ENCODE measurements at regions not wholly inside any gene's neighbourhood (a gene's known extent, or its start where the extent isn't known, plus 50 kb on each side); places are given as distances from the start of the nearest gene placed in this dataset.
A peak's percentile ranks its signal among the peaks of the same experiment; 100 is the strongest.

DNA sequence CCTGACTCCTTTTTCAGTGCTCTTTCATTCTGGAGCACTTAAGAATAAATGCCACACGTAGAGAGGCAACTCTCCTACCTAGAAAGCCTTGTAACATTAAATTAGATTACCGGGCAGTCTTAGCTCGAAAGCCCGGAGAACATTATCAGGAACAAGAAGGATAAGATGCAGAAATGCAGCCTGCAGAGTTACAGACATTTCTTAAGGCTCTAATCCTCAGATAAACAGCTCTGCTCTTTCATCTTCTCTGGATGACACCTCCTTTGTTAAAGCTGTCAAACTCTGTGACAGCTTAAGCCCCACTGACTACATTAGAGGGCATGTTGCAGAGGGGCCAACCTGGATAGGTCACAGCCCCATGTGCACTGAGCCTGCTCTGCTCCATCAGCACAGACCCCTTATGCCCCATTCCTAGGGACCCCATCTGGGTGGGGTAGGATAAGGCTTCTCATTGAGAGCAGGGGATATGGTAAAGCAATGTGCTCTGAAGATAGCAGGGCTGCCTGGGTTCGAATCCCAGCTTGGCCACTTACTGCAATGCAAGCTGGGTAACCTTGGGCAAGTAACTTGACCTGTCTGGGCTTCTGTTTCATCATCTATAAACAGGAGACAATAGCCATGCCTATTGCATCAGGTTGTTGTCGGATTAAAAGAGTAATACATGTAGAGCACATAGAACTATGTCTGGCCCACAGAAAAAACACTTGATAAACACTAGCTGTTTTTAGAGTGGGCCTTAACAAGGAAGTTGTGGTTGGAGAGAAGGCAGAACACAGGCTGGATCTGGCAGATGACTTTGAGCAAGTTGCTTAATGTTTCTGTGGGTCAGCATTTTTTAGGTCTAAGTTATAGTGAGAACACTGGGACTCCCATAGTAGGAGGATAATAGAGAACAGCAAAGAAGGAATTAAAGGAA is 111.4 kb downstream of the THNSL2 start:
- TF ChIP-seq, protein P1, sequence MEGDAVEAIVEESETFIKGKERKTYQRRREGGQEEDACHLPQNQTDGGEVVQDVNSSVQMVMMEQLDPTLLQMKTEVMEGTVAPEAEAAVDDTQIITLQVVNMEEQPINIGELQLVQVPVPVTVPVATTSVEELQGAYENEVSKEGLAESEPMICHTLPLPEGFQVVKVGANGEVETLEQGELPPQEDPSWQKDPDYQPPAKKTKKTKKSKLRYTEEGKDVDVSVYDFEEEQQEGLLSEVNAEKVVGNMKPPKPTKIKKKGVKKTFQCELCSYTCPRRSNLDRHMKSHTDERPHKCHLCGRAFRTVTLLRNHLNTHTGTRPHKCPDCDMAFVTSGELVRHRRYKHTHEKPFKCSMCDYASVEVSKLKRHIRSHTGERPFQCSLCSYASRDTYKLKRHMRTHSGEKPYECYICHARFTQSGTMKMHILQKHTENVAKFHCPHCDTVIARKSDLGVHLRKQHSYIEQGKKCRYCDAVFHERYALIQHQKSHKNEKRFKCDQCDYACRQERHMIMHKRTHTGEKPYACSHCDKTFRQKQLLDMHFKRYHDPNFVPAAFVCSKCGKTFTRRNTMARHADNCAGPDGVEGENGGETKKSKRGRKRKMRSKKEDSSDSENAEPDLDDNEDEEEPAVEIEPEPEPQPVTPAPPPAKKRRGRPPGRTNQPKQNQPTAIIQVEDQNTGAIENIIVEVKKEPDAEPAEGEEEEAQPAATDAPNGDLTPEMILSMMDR (IDR thresholded peaks at IDR 0.05): no peak
- Histone ChIP-seq H3K4me3 (no peak overlapping the region), H3K36me3 (ENCODE audit: low read depth) (no peaks in the 10 kb centered on the region), H3K9me3 (no peaks in the 10 kb centered on the region), H3K4me1 (ENCODE audit: low read depth) (no peaks in the 10 kb centered on the region)
- ATAC-seq (peak; percentile 20), DNase-seq (peak in 1 of 3 donors; percentile 11)
- intact Hi-C loops (cut with DNase I, micrococcal nuclease): no loop called here

DNA sequence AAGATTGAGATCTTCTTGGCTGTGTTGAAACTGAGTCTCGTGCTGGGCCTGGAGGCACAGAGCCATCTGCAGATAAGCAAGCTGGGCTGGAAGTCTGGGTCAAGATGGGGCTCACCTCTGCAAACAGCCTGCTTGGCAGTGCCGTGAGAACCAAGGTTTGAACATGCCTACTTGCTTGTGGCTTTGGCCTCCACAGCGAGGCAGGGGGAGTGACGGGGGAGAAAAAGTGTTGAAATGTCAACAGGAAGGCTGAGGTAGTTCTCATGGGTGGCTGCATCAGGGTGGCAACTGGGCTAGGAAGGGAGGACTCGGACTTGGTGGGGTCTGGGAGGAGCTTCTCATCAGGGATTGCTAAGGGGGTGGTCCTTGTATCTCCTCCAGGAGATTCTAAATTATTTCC is 99.7 kb downstream of the THNSL2 start:
- TF ChIP-seq, protein P1 (IDR thresholded peaks at IDR 0.05): no peak
- no peaks in the 10 kb centered on the region for H3K4me1 ChIP-seq (ENCODE audit: low read depth)
- intact Hi-C loops (cut with DNase I, micrococcal nuclease): no loop called here
- H3K9me3 ChIP-seq: no peaks in the 10 kb centered on the region
- no peak overlapping the region for H3K4me3 ChIP-seq
- DNase-seq (no peak), ATAC-seq (no peak)
- no peaks in the 10 kb centered on the region for H3K36me3 ChIP-seq (ENCODE audit: low read depth)

DNA sequence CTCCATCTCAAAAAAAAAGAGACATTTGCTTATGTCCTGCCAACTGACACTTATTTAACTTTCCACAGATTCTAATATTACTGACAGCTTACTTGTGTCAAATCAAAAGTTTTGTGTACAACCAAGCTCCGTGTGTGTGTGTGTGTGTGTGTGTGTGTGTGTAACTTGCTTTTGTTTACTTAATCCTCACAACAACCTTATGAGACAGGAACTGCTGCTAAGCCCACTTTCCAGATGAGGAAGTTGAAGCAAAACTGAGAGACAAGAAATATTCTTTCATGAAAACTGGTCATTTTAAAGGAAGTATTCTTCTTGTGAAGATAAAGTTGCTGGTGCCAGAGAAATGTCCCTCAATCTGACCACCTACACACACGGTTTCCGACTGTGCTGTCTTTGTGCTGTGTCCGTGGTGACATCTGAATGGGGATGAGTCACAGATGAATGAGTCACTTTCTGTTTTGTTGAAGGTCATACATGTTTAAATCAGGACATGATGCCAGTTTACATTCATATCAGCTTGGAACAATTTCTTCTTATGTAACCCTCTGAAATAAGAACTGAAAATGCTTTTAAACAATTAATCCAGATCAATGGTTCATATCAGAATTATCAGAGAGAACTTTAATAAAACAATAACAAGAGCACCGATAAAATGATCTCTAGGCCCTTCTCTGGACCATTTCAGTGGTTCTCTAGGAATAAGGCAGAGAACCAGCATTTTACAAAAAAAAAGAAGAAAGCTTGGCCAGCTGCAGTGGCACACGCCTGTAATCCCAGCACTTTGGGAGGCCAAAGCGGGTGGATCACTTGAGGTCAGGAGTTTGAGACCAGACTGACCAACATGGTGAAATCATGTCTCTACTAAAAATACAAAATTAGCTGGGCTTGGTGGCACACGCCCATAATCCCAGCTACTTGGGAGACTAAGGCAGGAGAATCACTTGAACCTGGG is 95.5 kb downstream of the THNSL2 start:
- Histone ChIP-seq H3K4me3 (no peak overlapping the region), H3K9me3 (no peaks in the 10 kb centered on the region), H3K4me1 (ENCODE audit: low read depth) (no peaks in the 10 kb centered on the region), H3K36me3 (ENCODE audit: low read depth) (no peaks in the 10 kb centered on the region)
- no peak for DNase-seq
- no peak for ATAC-seq
- intact Hi-C loops (cut with DNase I, micrococcal nuclease): no loop called here
- TF ChIP-seq, protein P1 (IDR thresholded peaks at IDR 0.05): no peak

DNA sequence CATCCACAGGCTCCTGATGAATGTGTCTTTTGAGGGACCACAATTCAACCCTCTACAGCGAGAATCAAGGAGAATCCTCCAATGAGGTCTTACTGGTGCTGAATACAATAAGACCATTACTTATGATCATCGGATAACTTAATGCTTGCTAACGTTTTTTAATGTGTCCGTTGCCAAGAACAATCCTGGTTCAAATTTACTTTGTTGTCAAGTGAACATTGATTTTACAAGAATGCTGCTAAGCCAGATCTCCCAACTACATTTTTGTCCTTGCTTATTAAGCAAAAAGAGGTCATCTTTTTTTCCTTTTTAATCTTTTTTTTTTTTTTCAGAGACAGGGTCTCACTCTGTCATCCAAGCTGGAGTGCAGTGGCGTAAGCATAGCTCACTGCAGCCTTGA is 93.7 kb downstream of the THNSL2 start:
- ATAC-seq: no peak
- intact Hi-C loops (cut with DNase I, micrococcal nuclease): no loop called here
- no peaks in the 10 kb centered on the region for H3K36me3 ChIP-seq (ENCODE audit: low read depth)
- TF ChIP-seq, protein P1 (IDR thresholded peaks at IDR 0.05): no peak
- H3K4me3 ChIP-seq: no peak overlapping the region
- H3K4me1 ChIP-seq (ENCODE audit: low read depth): no peaks in the 10 kb centered on the region
- DNase-seq: no peak
- no peaks in the 10 kb centered on the region for H3K9me3 ChIP-seq

DNA sequence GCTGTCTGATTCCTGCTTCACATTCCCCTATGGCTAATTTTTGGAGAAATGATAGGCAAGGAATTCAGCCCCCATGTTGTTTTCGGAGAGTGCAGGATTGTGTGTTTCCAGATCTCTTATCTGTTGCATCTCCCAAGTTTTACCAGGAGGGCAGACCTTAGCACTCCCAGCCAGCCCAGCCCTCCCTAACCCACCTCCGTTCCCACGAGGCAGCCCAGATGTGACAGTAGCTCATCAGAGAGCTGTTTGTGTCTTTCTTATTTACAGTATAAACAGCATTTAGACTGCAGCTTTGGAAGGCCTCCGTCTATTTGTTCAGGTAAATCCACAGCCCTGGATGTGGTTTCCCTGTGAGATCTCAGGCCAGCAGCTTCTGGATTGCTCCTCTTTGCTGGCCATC is 91.6 kb downstream of the THNSL2 start:
- Histone ChIP-seq H3K9me3 (no peaks in the 10 kb centered on the region), H3K4me3 (no peak overlapping the region), H3K4me1 (ENCODE audit: low read depth) (no peaks in the 10 kb centered on the region), H3K36me3 (ENCODE audit: low read depth) (no peaks in the 10 kb centered on the region)
- TF ChIP-seq, protein P1 (IDR thresholded peaks at IDR 0.05): no peak
- intact Hi-C loops (cut with DNase I, micrococcal nuclease): no loop called here
- DNase-seq: no peak
- no peak for ATAC-seq

Data from mucosa of descending colon (tissue), 3 donors.